CD4-positive, alpha-beta T cell treated with Interleukin-15 for 1 hour (primary cell): ENCODE measurements at regions not wholly inside any gene's neighbourhood (a gene's known extent, or its start where the extent isn't known, plus 50 kb on each side); places are given as distances from the start of the nearest gene placed in this dataset.

Source experiments
- DNase-seq: peaks from one replicate; pipeline ENCODE4 v3.0.0-alpha.2; 2020

- no peak for DNase-seq
Measured at GRCh38 chr3:182524711-182525401, 268.4 kb upstream of the ATP11B start.

- DNase-seq = no peak
Measured at GRCh38 chr3:182525766-182526374, 267.4 kb upstream of the ATP11B start.

GRCh38 chr3:182527745-182528144 is 265.6 kb upstream of the ATP11B start:
- DNase-seq = no peak

GRCh38 chr3:182530316-182530715 is 263.0 kb upstream of the ATP11B start:
- DNase-seq = no peak

- DNase-seq = no peak
Measured at GRCh38 chr3:182533394-182533793, 259.9 kb upstream of the ATP11B start.

- DNase-seq = no peak
Measured at GRCh38 chr3:182544542-182544941, 248.8 kb upstream of the ATP11B start.

- no peak for DNase-seq
Measured at GRCh38 chr3:182562274-182562673, 231.0 kb upstream of the ATP11B start.

GRCh38 chr3:182565916-182566796 is 227.1 kb upstream of the ATP11B start:
- no peak for DNase-seq

GRCh38 chr3:182567700-182568099 is 225.6 kb upstream of the ATP11B start:
- DNase-seq = no peak

GRCh38 chr3:182568261-182568660 is 225.0 kb upstream of the ATP11B start:
- no peak for DNase-seq

- no peak for DNase-seq
Measured at GRCh38 chr3:182568876-182569275, 224.4 kb upstream of the ATP11B start.

GRCh38 chr3:182570946-182571594 is 222.2 kb upstream of the ATP11B start:
- no peak for DNase-seq

- DNase-seq = no peak
Measured at GRCh38 chr3:182575941-182576340, 217.4 kb upstream of the ATP11B start.

GRCh38 chr3:182583545-182583944 is 209.8 kb upstream of the ATP11B start:
- no peak for DNase-seq

- no peak for DNase-seq
Measured at GRCh38 chr3:182585532-182586150, 207.7 kb upstream of the ATP11B start.

- no peak for DNase-seq
Measured at GRCh38 chr3:182592747-182593146, 200.6 kb upstream of the ATP11B start.

GRCh38 chr3:182596676-182597410 is 196.5 kb upstream of the ATP11B start:
- no peak for DNase-seq

- no peak for DNase-seq
Measured at GRCh38 chr3:182597621-182598041, 195.7 kb upstream of the ATP11B start.

- no peak for DNase-seq
Measured at GRCh38 chr3:182601597-182601996, 191.7 kb upstream of the ATP11B start.

- DNase-seq = no peak
Measured at GRCh38 chr3:182603501-182603900, 189.8 kb upstream of the ATP11B start.

- no peak for DNase-seq
Measured at GRCh38 chr3:182605882-182606611, 187.3 kb upstream of the ATP11B start.
